ENCODE measurements at regions not wholly inside any gene's neighbourhood (a gene's known extent, or its start where the extent isn't known, plus 50 kb on each side); places are given as distances from the start of the nearest gene placed in this dataset.

GRCh38 chr14:71322655-71323250 lies 415.5 kb downstream of the PCNX1 start:
- no peak for DNase-seq (ENCODE audit: low read depth in 1 of 2, low spot score in 1 of 2)

- no peak for DNase-seq (ENCODE audit: low read depth in 1 of 2, low spot score in 1 of 2)
Measured at GRCh38 chr14:71324767-71325272, 417.6 kb downstream of the PCNX1 start.

- DNase-seq (ENCODE audit: low read depth in 1 of 2, low spot score in 1 of 2): no peak
Measured at GRCh38 chr14:71327691-71328090, 420.4 kb downstream of the PCNX1 start.

- DNase-seq (ENCODE audit: low read depth in 1 of 2, low spot score in 1 of 2): no peak
Measured at GRCh38 chr14:71328183-71328582, 420.9 kb downstream of the PCNX1 start.

- no peak for DNase-seq (ENCODE audit: low read depth in 1 of 2, low spot score in 1 of 2)
Measured at GRCh38 chr14:71328954-71329353, 421.7 kb downstream of the PCNX1 start.

GRCh38 chr14:71331403-71331802 lies 424.1 kb downstream of the PCNX1 start:
- no peak for DNase-seq (ENCODE audit: low read depth in 1 of 2, low spot score in 1 of 2)

- no peak for DNase-seq (ENCODE audit: low read depth in 1 of 2, low spot score in 1 of 2)
Measured at GRCh38 chr14:71332476-71332875, 425.2 kb downstream of the PCNX1 start.

- DNase-seq (ENCODE audit: low read depth in 1 of 2, low spot score in 1 of 2): no peak
Measured at GRCh38 chr14:71333705-71334104, 426.4 kb downstream of the PCNX1 start.

GRCh38 chr14:71336489-71337192 lies 429.4 kb downstream of the PCNX1 start:
- DNase-seq (ENCODE audit: low read depth in 1 of 2, low spot score in 1 of 2): no peak

- DNase-seq (ENCODE audit: low read depth in 1 of 2, low spot score in 1 of 2): no peak
Measured at GRCh38 chr14:71338153-71338552, 430.9 kb downstream of the PCNX1 start.

GRCh38 chr14:71339650-71340415 lies 432.6 kb downstream of the PCNX1 start:
- no peak for DNase-seq (ENCODE audit: low read depth in 1 of 2, low spot score in 1 of 2)

- DNase-seq (ENCODE audit: low read depth in 1 of 2, low spot score in 1 of 2): no peak
Measured at GRCh38 chr14:71341156-71341555, 433.9 kb downstream of the PCNX1 start.

- DNase-seq (ENCODE audit: low read depth in 1 of 2, low spot score in 1 of 2): no peak
Measured at GRCh38 chr14:71343724-71344123, 436.5 kb downstream of the PCNX1 start.

GRCh38 chr14:71344506-71344905 lies 437.2 kb downstream of the PCNX1 start:
- DNase-seq (ENCODE audit: low read depth in 1 of 2, low spot score in 1 of 2): no peak

GRCh38 chr14:71346685-71347084 lies 439.4 kb downstream of the PCNX1 start:
- no peak for DNase-seq (ENCODE audit: low read depth in 1 of 2, low spot score in 1 of 2)

GRCh38 chr14:71348394-71348793 lies 441.1 kb downstream of the PCNX1 start:
- DNase-seq (ENCODE audit: low read depth in 1 of 2, low spot score in 1 of 2): no peak

- no peak for DNase-seq (ENCODE audit: low read depth in 1 of 2, low spot score in 1 of 2)
Measured at GRCh38 chr14:71348817-71349216, 441.6 kb downstream of the PCNX1 start.

GRCh38 chr14:71354142-71354541 lies 446.9 kb downstream of the PCNX1 start:
- no peak for DNase-seq (ENCODE audit: low read depth in 1 of 2, low spot score in 1 of 2)

- no peak for DNase-seq (ENCODE audit: low read depth in 1 of 2, low spot score in 1 of 2)
Measured at GRCh38 chr14:71354801-71355200, 447.5 kb downstream of the PCNX1 start.

GRCh38 chr14:71355324-71356201 lies 448.3 kb downstream of the PCNX1 start:
- DNase-seq (ENCODE audit: low read depth in 1 of 2, low spot score in 1 of 2): no peak

Measured in stimulated activated CD4-positive, alpha-beta T cell treated with anti-CD3 and anti-CD28 coated beads, Interleukin-15, amount 100 ng/mL, for 1 hour (primary cell).